HEK293 (cell line): ENCODE measurements at regions not wholly inside any gene's neighbourhood (a gene's known extent, or its start where the extent isn't known, plus 50 kb on each side); places are given as distances from the start of the nearest gene placed in this dataset.

Experiments used
- CTCF ChIA-PET: fragments of 350-600 bp; formaldehyde crosslinking; extraction: SDS; loops from one replicate; lab custom pipeline; 2021; ENCODE audit warnings: antibody characterized with exemption; lab: Yijun Ruan, JAX
- POLR2A ChIA-PET: fragments of 300-600 bp; formaldehyde crosslinking; extraction: SDS; loops from one replicate; lab custom pipeline; 2020; ENCODE audit warnings: antibody characterized with exemption, inconsistent platforms; lab: Yijun Ruan, JAX
- H3K27ac ChIP-seq: fragments of 200-500 bp; sonication (Bioruptor generic); 2 replicates; pipeline ENCODE4 v1.5.1; 2014; ENCODE audit warnings: low read depth, low read length, control low read depth, inconsistent platforms; ENCODE audit errors: extremely low read depth
- H3K36me3 ChIP-seq, 2 experiments: fragments of 200-500 bp in 1 of 2; sonication (Bioruptor generic) in 1 of 2; 1 replicate in 1 of 2; 2 replicates in 1 of 2; pipeline ENCODE4 v1.5.1; 2014 to 2017; ENCODE audit warnings: inconsistent platforms in 2 of 2, low read length in 2 of 2; ENCODE audit not compliant: control insufficient read depth in 2 of 2, insufficient read depth in 1 of 2
- H3K4me1 ChIP-seq: fragments of 200-500 bp; sonication (Bioruptor generic); 2 replicates; pipeline ENCODE4 v1.5.1; 2014; ENCODE audit warnings: mild to moderate bottlenecking, low read length, inconsistent platforms; ENCODE audit not compliant: control insufficient read depth, insufficient read depth
- H3K4me3 ChIP-seq: 2 replicates; pipeline ENCODE4 v1.5.1; 2011; ENCODE audit warnings: low read depth, mild to moderate bottlenecking, control low read depth, low read length, moderate library complexity
- H3K9me3 ChIP-seq: fragments of 200-500 bp; sonication (Bioruptor generic); 2 replicates; pipeline ENCODE4 v1.5.1; 2014; ENCODE audit warnings: low read depth, low read length, inconsistent platforms; ENCODE audit not compliant: control insufficient read depth, insufficient read depth
- AEBP2 ChIP-seq: fragments of 450-650 bp; formaldehyde crosslinking; IDR thresholded peaks from 2 replicates; pipeline ENCODE4 v1.5.1; 2016; ENCODE audit warnings: missing biosample characterization, missing genetic modification characterization, borderline replicate concordance
- ELK4 ChIP-seq: IDR thresholded peaks from 2 replicates; pipeline ENCODE4 v1.6.1; 2011; ENCODE audit warnings: mild to moderate bottlenecking, low read depth, low read length, borderline replicate concordance
- HIC1 ChIP-seq: fragments of 450-650 bp; formaldehyde crosslinking; IDR thresholded peaks from 2 replicates; pipeline ENCODE4 v1.5.1; 2016; ENCODE audit warnings: missing biosample characterization, missing genetic modification characterization
- KLF1 ChIP-seq: fragments of 450-650 bp; formaldehyde crosslinking; IDR thresholded peaks from 2 replicates; pipeline ENCODE4 v1.5.1; 2016; ENCODE audit warnings: missing biosample characterization, missing genetic modification characterization
- PRDM4 ChIP-seq: fragments of 450-650 bp; formaldehyde crosslinking; IDR thresholded peaks from 2 replicates; pipeline ENCODE4 v1.5.1; 2017; ENCODE audit warnings: missing biosample characterization, missing genetic modification characterization
- SCRT2 ChIP-seq: fragments of 450-650 bp; formaldehyde crosslinking; IDR thresholded peaks from 2 replicates; pipeline ENCODE4 v1.5.1; 2016; ENCODE audit warnings: missing biosample characterization, missing genetic modification characterization
- ZNF112 ChIP-seq: fragments of 450-650 bp; formaldehyde crosslinking; IDR thresholded peaks from 2 replicates; pipeline ENCODE4 v1.5.0; 2017; ENCODE audit warnings: missing biosample characterization, missing genetic modification characterization
- ZNF174 ChIP-seq: fragments of 450-650 bp; formaldehyde crosslinking; IDR thresholded peaks from 2 replicates; pipeline ENCODE4 v1.5.0; 2017; ENCODE audit warnings: missing biosample characterization, mild to moderate bottlenecking, missing genetic modification characterization
- ZNF2 ChIP-seq: fragments of 450-650 bp; formaldehyde crosslinking; IDR thresholded peaks from 2 replicates; pipeline ENCODE4 v1.5.1; 2016; ENCODE audit warnings: missing biosample characterization, missing genetic modification characterization
- ZNF202 ChIP-seq: fragments of 450-650 bp; formaldehyde crosslinking; IDR thresholded peaks from 2 replicates; pipeline ENCODE4 v1.5.1; 2016; ENCODE audit warnings: missing biosample characterization, missing genetic modification characterization, borderline replicate concordance
- ZNF248 ChIP-seq: fragments of 450-650 bp; formaldehyde crosslinking; IDR thresholded peaks from 2 replicates; pipeline ENCODE4 v1.5.1; 2017; ENCODE audit warnings: missing biosample characterization, missing genetic modification characterization
- ZNF266 ChIP-seq: fragments of 450-650 bp; formaldehyde crosslinking; IDR thresholded peaks from 2 replicates; pipeline ENCODE4 v1.5.1; 2016; ENCODE audit warnings: missing biosample characterization, missing genetic modification characterization, low read depth
- ZNF302 ChIP-seq: fragments of 450-650 bp; formaldehyde crosslinking; IDR thresholded peaks from 2 replicates; pipeline ENCODE4 v1.5.1; 2016; ENCODE audit warnings: missing biosample characterization, missing genetic modification characterization, low read depth
- ZNF311 ChIP-seq: fragments of 450-650 bp; formaldehyde crosslinking; IDR thresholded peaks from 2 replicates; pipeline ENCODE4 v1.5.1; 2017; ENCODE audit warnings: missing biosample characterization, missing genetic modification characterization, borderline replicate concordance
- ZNF426 ChIP-seq: fragments of 450-650 bp; formaldehyde crosslinking; IDR thresholded peaks from 2 replicates; pipeline ENCODE4 v1.5.1; 2017; ENCODE audit warnings: missing biosample characterization, missing genetic modification characterization, mild to moderate bottlenecking, inconsistent platforms, moderate library complexity
- ZNF48 ChIP-seq: fragments of 450-650 bp; formaldehyde crosslinking; IDR thresholded peaks from 2 replicates; pipeline ENCODE4 v1.5.1; 2016; ENCODE audit warnings: missing biosample characterization, missing genetic modification characterization
- ZNF555 ChIP-seq: fragments of 450-650 bp; formaldehyde crosslinking; conservative IDR thresholded peaks from 2 replicates; pipeline ENCODE4 v1.5.1; 2017; ENCODE audit warnings: missing biosample characterization, mild to moderate bottlenecking, missing genetic modification characterization, inconsistent platforms
- ZNF624 ChIP-seq: fragments of 450-650 bp; formaldehyde crosslinking; IDR thresholded peaks from 2 replicates; pipeline ENCODE4 v1.5.1; 2017; ENCODE audit warnings: missing biosample characterization, missing genetic modification characterization
- ZNF701 ChIP-seq: fragments of 450-650 bp; formaldehyde crosslinking; IDR thresholded peaks from 2 replicates; pipeline ENCODE4 v1.5.1; 2016; ENCODE audit warnings: missing biosample characterization, missing genetic modification characterization
- ZNF777 ChIP-seq: fragments of 450-650 bp; formaldehyde crosslinking; IDR thresholded peaks from 2 replicates; pipeline ENCODE4 v1.5.1; 2017; ENCODE audit warnings: missing biosample characterization, missing genetic modification characterization, borderline replicate concordance

- Histone ChIP-seq H3K9me3 (no peaks in the 10 kb centered on the region), H3K4me1 (peaks cover under 1% of the 10 kb centered on the region; the same call in 1 of the 2 replicates), H3K36me3 (no peaks in the 10 kb centered on the region), H3K27ac (no peak overlapping the region), H3K4me3 (no peak overlapping the region)
- CTCF ChIA-PET, result interaction anchor here (0.7 to 4.3 kb wide), 4 partner anchors 20 to 92 kb away, joined by 3 to 24 read pairs (median 3); no protein-coding TSS in a partner anchor
- no peak for TF ChIP-seq HIC1 (tag by site-specific recombination)
- TF ChIP-seq ZNF701, result no peak
- TF ChIP-seq ZNF248 (tag by site-specific recombination), result no peak
- no peak for TF ChIP-seq ZNF174 (tag by site-specific recombination)
- TF ChIP-seq ZNF202 (tag by site-specific recombination), result no peak
- TF ChIP-seq ZNF2 (tag by site-specific recombination), result no peak
- TF ChIP-seq ZNF777 (tag by site-specific recombination), result no peak
- TF ChIP-seq ZNF302 (tag by site-specific recombination), result no peak
- no peak for TF ChIP-seq ZNF112
- POLR2A ChIA-PET, result interaction anchor here (0.6 to 0.7 kb wide), 2 partner anchors 54 to 1118 kb away, joined by 3 read pairs; no protein-coding TSS in a partner anchor
Observed at GRCh38 chr9:38180656-38181055, 111.6 kb upstream of the SHB start.

- TF ChIP-seq AEBP2 (no peak), ELK4 (no peak)
- TF ChIP-seq, all 188 proteins: peak for 0
- H3K9me3 ChIP-seq, result no peaks in the 10 kb centered on the region
- no peak overlapping the region for H3K4me3 ChIP-seq
- POLR2A ChIA-PET, result interaction anchor here (0.7 kb wide), 1 partner anchor 54 kb away, joined by 3 read pairs; no protein-coding TSS in a partner anchor
- CTCF ChIA-PET, result interaction anchor here (4.3 kb wide), 1 partner anchor 19 kb away, joined by 24 read pairs; no protein-coding TSS in a partner anchor
- H3K27ac ChIP-seq, result no peak overlapping the region
- H3K4me1 ChIP-seq, result no peaks in the 10 kb centered on the region; the same call in 1 of the 2 replicates
- H3K36me3 ChIP-seq, result no peaks in the 10 kb centered on the region
Observed at GRCh38 chr9:38179965-38180364, 110.9 kb upstream of the SHB start.

GRCh38 chr9:38178237-38178636 lies 109.2 kb upstream of the SHB start:
- ChIA-PET CTCF (interaction anchor here (0.6 to 1.0 kb wide), 5 partner anchors 18 to 265 kb away, joined by 3 to 5 read pairs (median 4); no protein-coding TSS in a partner anchor), POLR2A (no interaction called here)
- TF ChIP-seq SCRT2 (tag by site-specific recombination) (no peak), ZNF48 (tag by site-specific recombination) (no peak), KLF1 (tag by site-specific recombination) (no peak), ZNF426 (tag by site-specific recombination) (no peak), ZNF311 (tag by site-specific recombination) (no peak), ZNF266 (tag by site-specific recombination) (no peak), ZNF555 (no peak), PRDM4 (no peak), ZNF624 (tag by site-specific recombination) (no peak)
- Histone ChIP-seq H3K4me3 (no peak overlapping the region), H3K9me3 (no peaks in the 10 kb centered on the region), H3K36me3 (no peaks in the 10 kb centered on the region), H3K4me1 (no peaks in the 10 kb centered on the region; the same call in 1 of the 2 replicates), H3K27ac (no peak overlapping the region)
